Stimulated activated CD4-positive, alpha-beta T cell treated with anti-CD3 and anti-CD28 coated beads, Interleukin-1b, Interleukin-23, amount 100 ng/mL, for 4 hours (primary cell): ENCODE measurements at regions not wholly inside any gene's neighbourhood (a gene's known extent, or its start where the extent isn't known, plus 50 kb on each side); places are given as distances from the start of the nearest gene placed in this dataset.

ENCODE experiments used
- DNase-seq, 2 donors: peaks; one replicate each; pipeline ENCODE4 v3.0.0-alpha.2; 2020; ENCODE audit warnings: low read depth in 2 of 2

DNA sequence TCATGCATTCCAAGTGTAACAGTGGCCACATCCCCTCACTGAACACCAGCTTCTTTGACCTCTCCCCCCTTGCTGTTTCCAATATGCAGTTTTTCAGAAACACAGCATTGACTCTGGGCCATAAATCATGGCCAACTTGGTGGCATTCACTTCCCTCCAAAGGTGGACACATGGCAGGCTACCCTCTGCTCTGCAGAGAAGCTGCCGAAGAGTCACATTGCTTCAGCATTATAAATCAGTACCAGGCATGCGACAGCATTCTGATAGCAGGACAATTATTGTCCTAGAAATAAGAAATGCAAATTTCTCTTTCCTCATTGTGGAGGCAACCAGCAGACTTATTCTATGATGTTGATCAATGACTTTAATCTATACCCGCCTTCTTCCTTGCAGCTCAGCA lies 475.4 kb upstream of the GHITM start:
- DNase-seq, result no peak

DNA sequence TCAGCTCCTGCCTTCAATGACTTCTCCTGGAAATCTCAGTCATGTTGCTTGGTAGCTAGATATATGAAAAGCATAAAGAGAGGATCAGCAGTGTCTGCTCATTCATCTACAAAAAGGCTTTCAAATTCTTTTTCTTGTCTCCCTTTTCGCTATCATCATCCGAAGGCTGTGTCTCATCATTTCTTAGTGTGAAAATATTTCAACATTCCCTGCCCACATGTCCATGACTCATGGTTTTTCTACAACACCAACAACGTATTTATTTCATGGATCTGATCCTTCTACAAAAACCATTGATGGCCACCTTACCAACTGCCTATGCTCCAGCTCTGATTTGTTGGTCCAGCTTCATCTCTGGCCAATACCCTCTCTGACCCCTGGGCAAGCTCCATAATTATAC lies 472.5 kb upstream of the GHITM start:
- DNase-seq, result no peak

DNA sequence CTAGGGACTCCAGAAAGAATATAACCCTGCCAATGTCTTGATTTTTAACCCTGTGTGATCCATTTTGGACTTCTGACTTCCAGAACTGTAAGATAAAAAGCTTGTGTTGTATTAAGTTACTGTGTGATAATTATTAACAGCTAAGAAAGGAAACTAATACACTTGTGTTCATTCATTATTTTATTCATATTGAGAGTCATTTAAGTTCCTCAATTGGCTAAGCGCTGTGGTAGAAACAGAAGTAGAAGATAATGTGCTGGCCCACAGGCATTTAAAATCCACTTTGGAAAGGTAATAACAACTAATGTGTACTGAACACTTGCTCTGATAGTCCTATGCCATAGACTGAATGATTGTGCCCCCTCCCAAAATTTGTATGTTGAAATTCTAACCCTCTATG lies 471.7 kb upstream of the GHITM start:
- no peak for DNase-seq

DNA sequence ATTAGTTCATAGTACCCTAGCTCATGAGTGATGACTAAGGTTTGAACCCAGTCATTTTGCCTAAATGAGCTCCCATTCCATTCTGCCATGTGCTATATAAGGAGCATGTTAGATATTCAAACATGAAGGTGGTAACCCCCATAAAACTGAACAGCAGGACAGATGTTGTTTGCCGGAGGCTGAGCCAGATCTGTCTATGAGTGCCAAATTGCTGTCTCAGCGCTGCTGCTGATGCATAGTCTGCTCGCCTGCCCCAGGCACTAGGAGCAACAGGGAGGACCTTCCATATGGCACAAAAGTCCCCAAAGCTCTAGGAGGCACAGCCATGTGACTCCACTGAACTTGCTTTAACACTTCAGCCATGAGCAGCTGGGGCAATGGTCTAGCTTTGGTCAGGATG lies 466.0 kb upstream of the GHITM start:
- DNase-seq, result no peak

DNA sequence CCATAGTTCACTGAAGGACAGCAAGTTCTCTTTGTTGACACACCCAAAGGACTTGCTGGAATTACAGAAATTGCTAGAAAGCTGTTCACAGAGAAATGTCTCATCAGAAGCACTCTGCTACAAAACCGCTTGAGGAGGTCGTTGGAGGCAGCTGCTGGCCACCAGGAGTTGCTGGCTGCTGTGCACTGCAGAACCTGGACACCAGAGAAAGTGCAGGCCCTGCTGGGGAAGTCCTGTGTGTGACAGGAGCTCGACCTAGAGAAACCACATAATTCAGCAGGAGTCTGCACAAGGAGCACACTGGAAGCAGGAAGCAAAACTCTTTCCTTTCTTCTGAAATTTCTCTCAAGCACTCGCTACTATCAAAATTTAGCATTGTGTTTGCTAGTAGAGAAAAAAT lies 461.5 kb upstream of the GHITM start:
- no peak for DNase-seq

DNA sequence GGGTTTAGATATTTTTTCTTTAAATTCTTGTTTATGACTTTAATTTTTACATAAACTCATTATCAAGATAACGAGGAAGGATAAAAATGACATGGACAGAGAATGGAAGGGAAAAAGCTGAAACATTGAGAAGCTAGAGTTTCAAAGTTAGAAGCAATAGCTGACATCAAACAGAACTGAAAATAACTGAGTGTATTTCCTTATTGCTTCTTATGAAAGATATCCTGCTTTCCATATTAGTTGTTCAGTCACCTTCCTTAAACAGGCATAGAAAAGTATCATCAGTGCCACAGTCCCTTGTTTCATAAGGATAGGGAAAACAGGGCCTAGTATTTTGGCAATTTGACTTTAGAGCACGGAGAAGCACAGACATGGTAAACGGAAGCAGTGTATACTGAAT lies 460.5 kb upstream of the GHITM start:
- DNase-seq, result no peak

DNA sequence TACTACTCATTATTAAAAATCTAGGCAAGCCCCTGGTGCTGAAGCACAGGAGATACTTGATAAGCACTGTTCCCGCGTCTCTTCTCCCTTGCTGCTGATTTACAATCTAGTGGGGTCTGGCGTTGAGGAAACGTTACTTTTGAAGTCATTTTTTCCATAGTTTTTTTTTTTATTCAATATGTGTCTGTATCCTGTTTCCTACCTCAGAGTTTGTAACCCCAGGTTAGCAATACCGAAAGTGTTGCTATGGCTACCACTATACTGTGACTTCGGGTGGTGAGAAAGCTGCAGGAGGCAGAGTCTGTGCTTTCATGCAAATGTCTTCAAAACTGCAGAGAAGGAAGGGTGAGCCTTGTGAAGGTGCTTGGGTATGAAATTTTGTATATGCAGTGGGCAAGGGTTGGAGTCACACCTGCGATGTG lies 458.8 kb upstream of the GHITM start:
- DNase-seq, result no peak

DNA sequence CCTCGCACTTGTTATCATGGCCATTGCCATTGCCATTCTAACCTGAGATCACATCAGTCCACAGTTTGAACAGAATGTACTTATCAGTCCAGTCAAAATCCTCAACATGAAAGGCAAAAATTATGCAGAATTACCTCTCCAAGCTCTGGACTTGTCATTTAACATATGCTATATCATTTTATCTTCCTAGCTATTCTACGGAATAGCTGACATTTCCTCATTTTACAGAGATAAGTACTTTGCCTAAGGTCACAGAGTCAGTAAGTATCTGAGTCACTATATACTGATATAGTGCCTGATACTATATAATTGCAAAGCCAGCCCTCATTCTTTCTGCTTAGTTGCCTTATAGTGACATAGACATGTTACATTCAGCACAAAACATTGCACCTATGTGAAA lies 456.9 kb upstream of the GHITM start:
- DNase-seq, result no peak

DNA sequence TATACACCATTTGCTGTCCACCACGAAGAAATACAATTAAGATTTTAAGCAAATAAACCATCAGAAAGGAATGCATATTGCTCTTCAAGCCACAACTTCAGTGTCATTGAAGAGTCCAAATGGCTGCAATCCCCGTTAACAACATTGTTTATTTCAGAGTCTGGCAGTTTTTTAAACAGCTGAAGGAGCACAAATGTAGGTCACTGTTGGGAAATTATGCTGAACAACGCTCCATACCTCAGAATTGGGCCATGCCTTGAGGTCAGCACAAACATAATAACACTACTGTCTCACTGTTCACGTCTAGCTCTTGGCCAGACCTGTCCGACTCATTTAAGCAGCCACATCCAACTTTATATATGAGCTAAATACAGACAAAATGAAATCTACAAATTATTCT lies 453.9 kb upstream of the GHITM start:
- DNase-seq, result no peak

DNA sequence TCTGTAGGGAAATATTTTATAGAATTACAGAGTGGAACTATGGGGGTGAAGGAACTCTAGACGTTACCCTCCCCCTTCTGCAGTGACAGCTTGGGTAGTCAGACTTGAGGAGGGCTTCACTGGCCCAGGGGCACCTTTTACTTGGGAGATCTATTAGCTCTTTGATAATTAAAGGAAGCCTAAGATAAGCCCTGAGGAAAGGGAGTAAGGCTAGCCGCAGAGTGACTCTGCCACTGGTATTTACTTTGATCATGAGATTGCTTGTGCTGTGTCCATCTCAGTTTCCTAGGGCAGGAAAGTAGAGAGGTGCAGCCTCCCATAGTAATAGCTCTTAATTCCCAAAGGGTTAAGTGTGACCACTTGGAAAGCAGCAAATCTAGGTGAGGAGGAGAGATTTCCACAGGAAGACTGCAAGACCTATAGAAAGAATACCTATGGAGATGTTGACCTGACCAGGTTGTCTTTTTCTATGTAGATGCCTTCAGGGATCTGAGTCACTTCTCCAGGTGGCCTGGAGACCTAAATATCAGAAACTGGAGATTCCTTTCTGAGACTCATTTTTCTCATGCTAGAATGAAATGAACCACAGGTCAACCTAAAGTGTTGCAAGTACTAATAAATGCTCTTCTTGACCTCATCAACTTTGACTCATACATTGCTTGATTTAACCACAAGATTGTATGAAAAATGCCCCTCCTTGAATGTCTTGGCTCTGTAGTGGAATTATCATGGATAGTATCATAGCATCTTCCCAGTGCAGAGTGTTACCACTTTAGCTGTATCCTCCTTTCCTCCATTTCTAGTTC lies 447.3 kb upstream of the GHITM start:
- no peak for DNase-seq

DNA sequence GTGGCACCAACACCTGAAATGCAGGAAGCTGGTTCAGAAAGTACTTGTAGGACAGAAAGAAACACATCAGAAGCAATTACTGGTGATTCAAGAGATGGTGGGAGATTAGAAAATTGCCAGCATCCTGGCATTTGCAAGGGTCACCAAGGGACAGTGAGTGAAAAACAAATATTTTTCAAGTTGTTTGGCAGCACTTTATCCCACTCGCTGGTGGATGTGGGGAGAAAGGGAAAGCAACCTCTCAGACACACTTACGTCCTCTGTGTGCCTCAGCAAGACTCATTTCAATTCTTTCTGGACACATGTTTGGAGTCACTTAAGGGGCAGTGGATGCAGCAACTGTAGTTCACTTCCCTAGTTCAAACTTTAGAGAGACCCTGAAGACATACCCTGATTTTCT lies 440.4 kb upstream of the GHITM start:
- no peak for DNase-seq

DNA sequence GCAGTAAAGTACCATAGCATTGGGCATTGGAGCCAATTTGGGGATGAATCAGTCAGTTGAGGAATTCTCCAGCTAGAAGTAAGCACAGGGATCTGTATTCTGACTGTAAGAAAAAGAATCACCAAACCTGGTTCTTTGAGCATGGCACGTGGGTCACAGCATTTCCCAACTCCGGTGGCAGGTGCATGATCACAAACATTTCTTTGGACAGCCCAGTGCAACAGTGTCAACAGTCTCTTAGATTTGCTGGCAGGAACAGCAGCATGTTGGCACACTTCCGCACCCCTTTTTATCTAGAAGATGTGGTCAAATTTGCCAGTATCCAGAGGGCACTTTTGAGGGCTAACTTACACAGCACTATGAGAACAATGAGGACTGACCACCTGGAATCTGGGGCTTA lies 437.5 kb upstream of the GHITM start:
- DNase-seq, result no peak

DNA sequence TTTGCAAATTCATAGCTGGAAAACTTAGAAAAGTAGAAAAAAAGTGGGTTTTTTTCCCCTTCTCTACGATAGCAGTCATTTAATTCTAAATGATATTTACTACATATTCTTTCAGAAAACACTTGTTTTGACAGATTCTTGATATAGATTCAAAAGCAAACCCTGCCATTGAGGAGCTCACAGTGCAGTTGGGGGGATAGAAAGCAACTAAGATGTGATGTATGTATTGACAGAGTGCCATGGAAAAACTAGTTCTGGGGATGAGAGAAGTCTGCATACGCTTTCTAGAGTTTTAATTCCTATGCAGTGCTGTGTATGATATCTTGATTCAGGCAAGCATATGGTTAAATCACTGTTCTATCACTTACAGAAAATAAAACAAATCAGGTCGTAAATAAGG lies 436.6 kb upstream of the GHITM start:
- no peak for DNase-seq

DNA sequence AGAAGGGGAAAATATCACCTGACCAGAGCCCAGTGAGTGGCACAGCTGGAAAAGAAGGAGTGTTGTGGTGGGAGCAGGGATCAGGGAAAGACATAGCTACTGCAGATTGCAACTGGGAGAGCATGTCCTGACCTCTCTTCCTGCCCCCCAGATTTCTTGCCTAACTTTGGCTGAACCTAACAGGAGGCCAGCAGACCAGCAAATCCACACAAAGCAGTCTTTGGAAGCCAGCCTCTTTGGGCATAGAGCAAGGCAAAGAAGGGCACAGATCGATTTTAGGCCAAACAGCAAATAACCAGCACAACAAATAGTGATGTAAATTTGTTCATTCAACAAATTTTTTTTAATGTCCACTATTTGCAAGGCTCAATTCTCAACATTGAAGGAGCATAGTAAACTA lies 433.2 kb upstream of the GHITM start:
- DNase-seq, result no peak

DNA sequence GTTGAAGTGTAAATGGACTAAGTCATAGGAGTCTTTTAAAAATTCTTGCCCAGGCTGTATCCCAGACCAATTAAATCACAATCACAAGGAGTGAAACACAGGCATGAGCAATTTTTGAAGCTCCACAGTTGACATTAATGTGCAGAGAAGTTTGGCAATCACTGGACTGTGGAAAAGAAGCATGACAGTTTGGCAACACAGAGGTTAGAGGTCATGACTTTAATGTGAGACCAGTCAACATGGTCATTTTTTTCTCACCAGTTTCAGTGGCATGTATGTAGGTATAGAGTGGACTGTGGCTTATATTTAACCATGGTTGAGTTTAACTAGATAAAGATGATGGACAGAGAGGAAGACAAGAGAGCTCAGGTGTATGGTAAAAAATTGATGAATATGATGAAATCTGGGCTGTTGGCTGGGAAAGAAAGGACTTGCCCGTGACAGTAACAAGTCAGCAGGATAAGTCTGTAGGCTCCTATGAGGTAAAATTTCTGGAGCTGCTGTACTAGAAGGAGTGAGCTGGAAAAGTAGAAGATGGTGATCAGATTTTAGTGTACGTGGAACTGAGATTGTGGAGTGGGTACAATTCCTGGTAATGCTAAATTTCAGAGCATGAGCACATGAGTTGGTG lies 432.2 kb upstream of the GHITM start:
- no peak for DNase-seq

DNA sequence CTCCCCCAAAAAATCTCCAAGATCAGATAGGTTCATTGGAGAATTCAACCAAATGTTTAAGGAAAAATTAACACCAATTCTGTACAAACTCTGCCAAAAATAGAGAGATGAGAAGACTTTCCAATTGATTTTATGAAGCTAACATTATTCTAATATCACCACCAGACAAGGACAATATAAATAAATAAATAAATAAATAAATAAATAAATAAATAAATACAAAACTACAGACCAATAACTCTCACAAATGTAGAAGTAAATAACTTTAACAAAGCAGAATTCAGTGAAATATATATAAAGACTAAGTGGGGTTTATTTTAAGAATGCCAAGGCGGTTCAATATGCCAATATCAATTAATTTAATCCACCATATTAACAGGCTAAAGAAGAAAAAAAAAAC lies 425.9 kb upstream of the GHITM start:
- DNase-seq, result no peak

DNA sequence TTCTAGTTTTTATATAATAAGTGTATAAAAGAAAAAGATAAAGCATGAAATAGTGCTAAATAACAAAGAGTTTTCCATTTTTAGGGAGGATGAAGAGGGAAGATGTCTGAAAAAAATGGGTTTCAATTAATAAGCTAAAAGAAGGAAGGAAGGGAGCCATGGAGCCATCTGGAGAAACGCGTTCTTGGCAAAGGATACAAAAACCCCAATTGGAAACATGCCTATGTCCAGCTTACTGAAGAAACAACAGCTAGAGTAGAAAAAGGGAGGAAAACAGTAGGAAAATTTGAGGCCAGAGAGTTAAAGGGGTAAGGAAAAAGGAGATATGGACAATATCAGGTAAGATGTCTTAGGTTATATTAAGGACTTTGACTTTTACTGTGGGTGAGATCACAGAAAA lies 416.2 kb upstream of the GHITM start:
- no peak for DNase-seq

DNA sequence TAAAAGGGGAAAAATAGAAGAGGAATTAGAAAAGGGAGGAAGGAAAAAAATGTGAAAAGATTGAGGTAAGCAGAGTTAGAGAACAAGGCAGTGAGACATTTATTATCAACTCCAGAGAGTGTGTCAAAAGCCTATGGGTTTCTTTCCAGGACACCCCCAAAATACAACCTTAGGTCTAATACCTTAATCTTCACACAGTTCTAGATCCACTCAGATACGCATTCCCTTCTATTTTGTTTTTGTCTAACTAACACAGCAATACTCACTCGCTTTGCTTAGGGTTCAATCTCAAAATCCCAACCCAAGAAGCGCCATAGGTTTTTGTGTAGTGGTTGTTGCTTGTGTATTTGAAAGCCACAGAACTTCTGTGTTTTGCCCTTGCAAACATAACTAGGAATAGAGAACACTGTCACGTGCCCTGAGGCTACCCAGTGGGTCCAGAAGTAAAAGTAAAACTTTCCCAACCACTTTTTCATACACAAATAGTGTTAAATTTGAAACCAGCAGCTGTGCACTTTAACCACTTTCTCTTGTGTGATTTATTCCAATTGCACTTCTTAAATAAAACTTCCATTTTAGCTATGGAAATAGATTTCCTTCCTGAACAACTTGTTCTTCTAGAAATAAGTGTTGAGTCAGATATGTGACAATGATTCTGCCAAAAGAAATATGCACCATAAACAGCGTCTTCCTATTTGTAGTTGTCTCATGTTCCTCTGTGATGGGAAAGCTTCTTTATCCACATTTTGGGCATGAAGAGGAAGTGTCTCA lies 414.7 kb upstream of the GHITM start:
- DNase-seq, result no peak

DNA sequence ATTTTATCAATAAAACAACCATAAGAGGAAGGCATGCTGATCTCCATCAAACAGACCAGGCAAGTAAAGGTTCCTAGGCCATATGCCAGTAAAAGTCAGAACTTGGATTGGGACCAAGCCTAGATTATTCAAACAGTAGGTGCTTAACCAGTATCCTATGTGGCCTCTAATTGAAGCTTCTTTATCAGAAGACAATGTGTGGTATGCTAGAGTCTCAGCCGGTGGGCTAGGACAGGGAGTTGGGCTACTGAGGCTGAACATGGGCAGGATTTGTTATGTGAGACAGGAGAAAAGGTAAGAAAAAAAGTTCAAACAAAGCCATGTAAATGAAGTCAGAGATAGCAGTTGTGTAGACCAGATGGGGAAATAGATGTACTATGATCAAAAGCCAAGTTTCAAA lies 413.7 kb upstream of the GHITM start:
- DNase-seq, result no peak

DNA sequence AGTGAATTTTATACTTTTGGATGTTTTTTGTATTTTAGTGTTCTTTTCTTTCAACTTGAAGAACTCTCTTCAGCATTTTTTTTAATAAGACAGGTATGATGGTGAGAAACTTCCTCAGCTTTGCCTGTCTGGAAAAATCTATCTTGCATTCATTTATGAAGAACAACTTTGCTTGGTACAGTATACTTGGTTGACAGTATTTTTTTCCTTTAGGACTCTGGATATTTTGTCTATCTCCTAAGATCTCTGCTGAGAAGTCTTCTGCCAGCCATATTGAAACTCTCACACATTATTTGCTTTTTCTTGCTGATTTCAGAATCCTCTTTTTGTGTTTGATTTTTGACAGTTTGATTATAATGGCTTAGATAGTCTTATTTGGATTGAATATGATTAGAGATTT lies 405.0 kb upstream of the GHITM start:
- DNase-seq, result no peak

DNA sequence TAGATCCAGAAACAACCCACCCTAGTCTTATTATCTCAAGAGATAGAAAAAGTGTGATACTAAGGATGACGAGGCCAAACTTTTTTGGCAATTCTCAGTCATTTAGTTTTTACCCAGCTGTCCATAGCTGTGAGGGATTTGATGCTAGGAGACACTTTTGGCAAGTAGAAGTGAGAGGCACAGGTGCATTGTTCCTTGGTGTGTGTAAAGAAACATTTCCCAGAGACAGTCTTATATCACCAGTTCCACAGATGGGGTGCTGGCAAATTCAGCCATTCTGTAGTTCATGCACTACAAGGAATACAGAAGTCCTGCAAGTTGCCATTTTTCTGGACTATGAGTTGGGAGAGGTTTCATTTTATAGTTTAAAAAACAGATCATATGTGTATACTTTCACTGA lies 403.3 kb upstream of the GHITM start:
- DNase-seq, result no peak

DNA sequence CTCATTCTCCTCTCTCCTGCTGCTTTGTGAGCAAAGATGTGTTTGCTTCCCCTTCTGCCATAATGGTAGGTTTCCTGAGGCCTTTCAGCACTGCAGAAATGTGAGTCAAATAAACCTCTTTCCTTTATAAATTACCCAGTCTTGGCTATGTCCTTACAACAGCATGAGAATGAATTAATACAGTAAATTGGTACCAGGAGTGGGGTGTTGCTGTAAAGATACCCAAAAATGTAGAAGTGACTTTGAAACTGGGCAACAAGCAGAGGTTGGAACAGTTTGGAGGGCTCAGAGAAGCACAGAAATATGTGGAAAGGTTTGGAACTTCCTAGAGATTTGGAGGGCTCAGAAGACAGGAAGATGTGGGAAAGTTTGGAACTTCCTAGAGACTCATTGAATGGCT lies 388.7 kb upstream of the GHITM start:
- DNase-seq, result no peak

DNA sequence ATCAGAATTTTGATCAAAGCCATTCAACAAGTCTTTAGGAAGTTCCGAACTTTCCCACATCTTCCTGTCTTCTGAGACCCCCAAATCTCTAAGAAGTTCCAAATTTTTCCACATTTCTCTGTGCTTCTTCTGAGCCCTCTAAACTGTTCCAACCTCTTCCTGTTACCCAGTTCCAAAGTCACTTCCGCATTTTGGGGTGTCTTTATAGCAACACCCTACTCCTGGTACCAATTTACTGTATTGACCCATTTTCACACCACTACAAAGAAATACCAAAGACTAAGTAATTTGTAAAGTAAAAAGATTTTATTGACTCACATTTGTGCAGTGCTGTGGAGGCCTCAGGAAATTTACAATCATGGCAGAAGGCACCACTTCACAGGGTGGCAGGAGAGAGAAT lies 385.8 kb upstream of the GHITM start:
- DNase-seq, result no peak
